Stimulated activated CD4-positive, alpha-beta T cell treated with anti-CD3 and anti-CD28 coated beads, Interleukin-2, amount 100 ng/mL, for 48 hours (primary cell): ENCODE measurements at regions not wholly inside any gene's neighbourhood (a gene's known extent, or its start where the extent isn't known, plus 50 kb on each side); places are given as distances from the start of the nearest gene placed in this dataset.
"Not testable (repeated sequence)": the region's sequence is repeated elsewhere in the genome, so short reads cannot be mapped to it uniquely, and the experiment has no call there.

Experiments
- DNase-seq, 2 donors: peaks; one replicate each; pipeline ENCODE4 v3.0.0-alpha.2; 2020

GRCh38 chr13:87736849-87737385 is 65.7 kb downstream of the SLITRK5 start:
- no peak for DNase-seq

- no peak for DNase-seq
Observed at GRCh38 chr13:87754097-87754496, 82.9 kb downstream of the SLITRK5 start.

GRCh38 chr13:87769445-87769844 is 98.3 kb downstream of the SLITRK5 start:
- DNase-seq = no peak

DNA sequence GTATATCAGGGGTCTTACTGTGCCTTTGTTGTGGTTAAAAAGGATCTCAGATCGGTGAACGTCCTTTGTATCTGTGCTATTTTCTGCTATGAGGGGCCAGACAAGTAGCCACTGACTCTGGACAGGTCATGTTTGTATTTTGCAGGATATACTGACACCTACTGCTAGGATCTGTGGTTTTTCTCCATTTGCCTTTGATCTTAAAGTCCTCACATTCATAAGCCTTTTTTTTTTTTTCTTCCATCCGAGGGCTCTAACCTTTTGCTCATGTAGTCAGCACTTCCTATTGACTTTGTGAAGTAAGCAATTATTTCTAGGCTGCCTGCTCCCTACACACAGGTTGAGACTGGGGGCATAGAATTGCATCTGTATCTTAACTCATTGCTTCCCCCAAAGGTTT is 106.2 kb downstream of the SLITRK5 start:
- no peak for DNase-seq

DNA sequence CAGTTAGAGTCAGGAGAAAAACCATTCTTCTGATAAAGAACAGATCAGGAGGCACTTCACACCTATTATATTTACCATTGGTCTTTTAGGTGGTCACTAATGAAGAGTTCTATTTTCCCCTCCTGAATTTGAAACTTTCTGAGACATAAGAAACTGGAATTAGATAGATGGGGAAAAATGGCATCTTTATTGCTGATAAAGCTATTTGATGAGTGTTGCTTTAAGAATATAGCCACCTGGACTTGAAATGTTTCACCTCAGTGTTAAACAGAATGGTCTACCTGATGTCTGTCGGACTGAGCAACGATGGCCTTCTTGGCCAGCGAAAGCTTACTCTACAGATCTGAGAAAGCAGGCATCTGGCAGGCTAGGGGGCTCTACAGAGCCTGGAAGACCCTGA is 107.0 kb downstream of the SLITRK5 start:
- no peak for DNase-seq

- DNase-seq = no peak
Observed at GRCh38 chr13:87779426-87779825, 108.3 kb downstream of the SLITRK5 start.

DNA sequence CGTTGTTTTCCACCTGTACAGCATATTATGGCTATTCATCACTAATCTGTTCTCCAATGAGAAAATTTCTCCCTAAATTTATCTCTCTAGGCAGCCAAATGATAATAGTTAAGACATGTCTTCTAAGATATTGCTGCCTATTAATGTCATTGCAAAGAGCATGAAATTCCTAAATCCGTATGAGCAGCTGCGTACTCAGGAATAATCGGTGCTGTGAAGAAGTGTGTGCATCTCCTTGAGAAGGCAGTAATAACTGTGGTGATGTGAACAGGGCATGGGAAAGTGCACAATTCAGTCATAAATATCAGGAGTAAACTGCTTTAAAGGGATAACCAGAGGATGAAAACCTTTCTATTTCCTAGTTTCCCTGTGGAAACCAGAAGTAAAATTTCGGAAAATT is 112.2 kb downstream of the SLITRK5 start:
- DNase-seq = no peak

DNA sequence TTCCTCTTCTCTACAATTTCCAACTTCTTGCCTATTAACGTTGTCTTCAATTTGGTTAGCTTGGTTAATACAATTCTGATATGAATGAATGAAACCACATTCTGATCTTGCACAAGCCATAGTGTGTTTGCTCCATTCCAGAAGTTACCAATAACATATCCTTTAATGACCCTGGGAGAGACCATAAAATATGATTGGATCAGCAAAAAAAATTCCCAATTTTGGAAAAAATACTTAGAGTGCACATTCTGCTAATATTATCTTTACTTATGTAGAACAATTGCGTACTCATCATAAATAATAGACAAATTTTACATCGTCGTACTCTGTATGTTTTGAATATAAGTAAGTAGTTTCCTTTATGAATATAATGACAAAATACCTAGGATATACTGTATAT is 117.2 kb downstream of the SLITRK5 start:
- DNase-seq = no peak

- DNase-seq = no peak
Observed at GRCh38 chr13:87792878-87793277, 121.7 kb downstream of the SLITRK5 start.

- DNase-seq = no peak
Observed at GRCh38 chr13:87798536-87798935, 127.4 kb downstream of the SLITRK5 start.

GRCh38 chr13:87810391-87810801 is 139.2 kb downstream of the SLITRK5 start:
- no peak for DNase-seq

GRCh38 chr13:87810920-87811344 is 139.8 kb downstream of the SLITRK5 start:
- DNase-seq = no peak

- DNase-seq = no peak
Observed at GRCh38 chr13:87814403-87814802, 143.2 kb downstream of the SLITRK5 start.

GRCh38 chr13:87820241-87820640 is 149.1 kb downstream of the SLITRK5 start:
- DNase-seq = no peak

DNA sequence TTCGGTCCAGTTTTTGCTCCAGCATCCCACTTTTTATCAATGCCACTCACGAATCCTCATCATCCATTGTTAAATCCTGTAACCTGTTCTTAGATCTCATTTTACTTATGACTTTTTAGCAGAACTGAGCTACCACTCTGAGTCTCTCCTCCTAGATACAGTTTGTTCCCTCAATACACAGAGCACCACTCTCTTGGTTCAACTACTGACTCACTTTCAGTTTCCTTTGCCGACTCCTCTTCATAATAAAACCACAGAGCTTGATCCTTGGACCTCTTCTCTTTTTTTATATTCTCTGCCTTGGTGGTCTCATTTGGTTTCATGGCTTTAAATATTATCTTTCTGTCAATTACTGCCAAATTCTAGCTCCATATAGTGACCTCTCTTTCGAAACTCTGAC is 150.3 kb downstream of the SLITRK5 start:
- no peak for DNase-seq

GRCh38 chr13:87826301-87826700 is 155.1 kb downstream of the SLITRK5 start:
- DNase-seq = not testable (repeated sequence)

- no peak for DNase-seq
Observed at GRCh38 chr13:87827479-87827878, 156.3 kb downstream of the SLITRK5 start.

GRCh38 chr13:87837522-87837921 is 166.4 kb downstream of the SLITRK5 start:
- no peak for DNase-seq

DNA sequence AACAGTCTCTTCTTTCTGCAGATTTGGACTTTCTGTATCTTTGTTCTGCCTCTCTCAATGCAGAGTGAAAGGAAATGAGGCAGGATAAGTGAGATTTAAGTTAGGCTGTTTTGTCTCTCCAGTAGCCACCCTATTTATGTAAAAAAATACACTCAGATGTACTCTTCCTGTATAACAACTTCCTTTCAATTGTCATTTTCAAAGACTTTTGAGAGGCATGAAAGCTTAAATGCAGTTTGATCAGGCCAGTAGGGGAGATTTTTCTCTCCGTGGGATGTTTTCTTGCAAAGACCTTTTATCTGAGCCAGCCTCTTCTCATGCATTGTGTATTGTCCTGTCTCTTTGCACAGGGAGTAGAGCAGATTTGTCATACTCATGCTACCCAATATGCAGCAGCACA is 166.8 kb downstream of the SLITRK5 start:
- DNase-seq = no peak

- no peak for DNase-seq
Observed at GRCh38 chr13:87851410-87851809, 180.2 kb downstream of the SLITRK5 start.

DNA sequence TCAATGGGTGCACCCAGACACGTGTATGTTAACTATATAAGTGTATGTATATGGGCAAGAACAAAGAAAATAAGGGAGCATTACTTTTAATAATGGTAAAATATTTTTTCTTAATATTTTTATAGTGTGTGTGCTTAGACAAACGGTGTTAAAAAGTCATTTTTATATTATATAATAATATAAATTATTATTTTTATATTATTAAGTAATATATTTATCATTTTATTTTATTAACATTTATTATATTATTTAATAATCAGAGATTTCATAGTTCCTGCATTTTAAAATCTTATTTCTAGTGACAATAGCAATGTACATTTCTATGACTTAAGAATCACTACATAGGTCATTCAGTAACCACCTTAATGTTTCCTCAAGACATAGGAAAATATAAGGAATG is 184.4 kb downstream of the SLITRK5 start:
- no peak for DNase-seq

DNA sequence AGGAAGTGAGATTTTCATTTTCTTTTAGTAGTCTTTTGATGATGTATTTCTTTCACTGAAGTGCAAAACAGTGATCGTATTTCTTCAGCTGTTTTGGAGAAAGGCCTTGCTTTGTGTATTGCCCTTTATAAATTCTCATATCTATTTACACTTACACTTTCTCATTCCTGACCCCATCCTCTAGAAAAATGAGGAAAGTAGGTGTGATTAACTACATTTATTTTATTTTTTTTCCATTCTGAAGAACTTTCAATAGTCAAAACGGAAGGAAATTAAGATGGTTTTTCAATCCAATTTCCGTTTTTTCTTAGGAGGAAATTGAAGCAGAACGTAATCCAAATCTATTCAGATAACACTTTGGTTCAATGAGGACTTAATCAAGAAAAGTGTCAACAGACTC is 188.1 kb downstream of the SLITRK5 start:
- DNase-seq = no peak

DNA sequence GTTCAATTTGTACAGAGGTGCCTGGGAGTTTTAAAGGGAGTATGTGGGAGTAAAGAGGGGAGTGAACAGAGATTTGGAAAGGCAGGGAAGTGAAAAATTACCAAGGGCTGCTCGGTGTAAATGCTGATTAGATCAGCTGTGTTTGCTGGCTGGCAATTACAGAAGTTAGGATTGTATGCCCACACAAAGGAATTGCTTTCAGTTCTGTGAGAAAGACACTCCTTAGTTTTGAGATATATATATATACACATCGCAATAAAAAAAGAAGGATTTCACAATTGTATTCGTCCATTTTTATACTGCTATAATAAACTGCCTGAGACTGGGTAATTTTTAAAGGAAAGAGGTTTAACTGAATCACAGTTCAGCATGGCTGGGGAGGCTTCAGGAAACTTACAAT is 196.3 kb downstream of the SLITRK5 start:
- DNase-seq = no peak

GRCh38 chr13:87868731-87869130 is 197.6 kb downstream of the SLITRK5 start:
- DNase-seq = no peak

DNA sequence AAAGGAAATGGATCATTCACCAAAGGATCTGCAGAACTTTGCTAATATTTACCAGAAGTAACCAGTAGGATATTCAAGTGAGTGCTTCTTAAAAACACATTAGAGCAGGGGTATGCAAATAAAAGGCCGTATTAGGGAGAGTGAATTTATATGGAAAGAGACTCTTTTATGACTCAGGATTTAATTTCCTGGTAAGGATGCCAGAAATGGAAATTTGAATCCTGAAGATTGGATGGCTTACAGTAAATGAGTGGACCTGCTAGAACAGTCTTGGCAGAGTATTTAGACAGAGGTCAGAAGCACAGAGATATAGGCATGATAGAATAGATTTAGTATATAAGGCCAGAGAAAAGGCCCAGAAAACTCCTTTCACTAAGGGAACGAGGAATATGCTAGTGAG is 201.6 kb downstream of the SLITRK5 start:
- no peak for DNase-seq

- no peak for DNase-seq
Observed at GRCh38 chr13:87877477-87877876, 206.3 kb downstream of the SLITRK5 start.
